SK-N-SH treated with all-trans-retinoic acid at 6 μM for 48 hours (cell line): ENCODE measurements at regions not wholly inside any gene's neighbourhood (a gene's known extent, or its start where the extent isn't known, plus 50 kb on each side); places are given as distances from the start of the nearest gene placed in this dataset.
"Not testable (repeated sequence)": the region's sequence is repeated elsewhere in the genome, so short reads cannot be mapped to it uniquely, and the experiment has no call there.

ENCODE experiments used
- ISL1 ChIP-seq: fragments of 250-450 bp; sonication (Bioruptor Pico); IDR thresholded peaks from 2 replicates; pipeline ENCODE4 v2.1.2; 2022; ENCODE audit warnings: mild to moderate bottlenecking, moderate library complexity
- PPARA ChIP-seq: fragments of 250-450 bp; sonication (Bioruptor Pico); IDR thresholded peaks from 2 replicates; pipeline ENCODE4 v1.5.0; 2020; ENCODE audit warnings: mild to moderate bottlenecking, borderline replicate concordance
- SNAI2 ChIP-seq: fragments of 250-450 bp; sonication (Bioruptor Pico); IDR thresholded peaks from 2 replicates; pipeline ENCODE4 v1.5.0; 2020; ENCODE audit warnings: mild to moderate bottlenecking, moderate library complexity
- TCF4 ChIP-seq: fragments of 250-450 bp; sonication (Bioruptor Pico); IDR thresholded peaks from 2 replicates; pipeline ENCODE4 v1.8.0; 2021; ENCODE audit warnings: mild to moderate bottlenecking, moderate library complexity, borderline replicate concordance
- ZFP3 ChIP-seq: fragments of 250-450 bp; sonication (Bioruptor Pico); IDR thresholded peaks from 2 replicates; pipeline ENCODE4 v1.5.0; 2020; ENCODE audit warnings: mild to moderate bottlenecking, moderate library complexity
- ZNF565 ChIP-seq: fragments of 450-650 bp; formaldehyde crosslinking; conservative IDR thresholded peaks from 2 replicates; pipeline ENCODE4 v1.5.0; 2020; ENCODE audit warnings: low read depth, mild to moderate bottlenecking, moderate library complexity
- ZNF70 ChIP-seq: fragments of 450-650 bp; formaldehyde crosslinking; IDR thresholded peaks from 2 replicates; pipeline ENCODE4 v1.5.0; 2020; ENCODE audit warnings: mild to moderate bottlenecking, moderate library complexity
- ZNF8 ChIP-seq: fragments of 450-650 bp; formaldehyde crosslinking; IDR thresholded peaks from 2 replicates; pipeline ENCODE4 v1.5.0; 2020; ENCODE audit warnings: mild to moderate bottlenecking, moderate library complexity
- TF ChIP-seq, protein P1 (sequence below): fragments of 250-450 bp; sonication (Bioruptor Pico); IDR thresholded peaks from 2 replicates; pipeline ENCODE4 v1.8.0; 2020; ENCODE audit warnings: mild to moderate bottlenecking, moderate library complexity, borderline replicate concordance
- TF ChIP-seq, protein P2 (sequence below): fragments of 250-450 bp; sonication (Bioruptor Pico); IDR thresholded peaks from 2 replicates; pipeline ENCODE4 v1.5.1; 2020; ENCODE audit warnings: low read depth, mild to moderate bottlenecking, moderate library complexity

DNA sequence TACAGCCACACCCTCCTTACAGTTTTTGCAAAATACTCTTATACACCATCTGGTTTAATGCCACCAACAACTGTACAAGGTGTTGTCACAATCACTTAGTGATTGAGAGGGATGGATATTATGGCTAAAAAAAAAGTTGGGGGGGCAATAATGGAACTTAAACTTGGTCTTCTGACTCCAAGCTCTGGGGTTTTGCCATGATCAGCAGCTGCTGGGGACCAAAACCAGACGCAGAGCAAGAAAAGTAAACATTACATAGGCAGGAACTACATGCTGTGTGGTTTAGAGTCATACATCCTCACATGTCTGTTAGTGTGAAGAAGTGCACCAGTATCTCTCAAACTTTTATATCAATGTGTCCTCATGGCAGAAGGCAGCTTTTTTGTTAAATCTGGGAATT is 152.4 kb downstream of the TBC1D2B start:
- TF ChIP-seq ZNF70, ISL1, ZNF565, TCF4, SNAI2, ZFP3, PPARA, ZNF8 (CRISPR knock-in tag): not testable (repeated sequence)
- TF ChIP-seq, protein P1, sequence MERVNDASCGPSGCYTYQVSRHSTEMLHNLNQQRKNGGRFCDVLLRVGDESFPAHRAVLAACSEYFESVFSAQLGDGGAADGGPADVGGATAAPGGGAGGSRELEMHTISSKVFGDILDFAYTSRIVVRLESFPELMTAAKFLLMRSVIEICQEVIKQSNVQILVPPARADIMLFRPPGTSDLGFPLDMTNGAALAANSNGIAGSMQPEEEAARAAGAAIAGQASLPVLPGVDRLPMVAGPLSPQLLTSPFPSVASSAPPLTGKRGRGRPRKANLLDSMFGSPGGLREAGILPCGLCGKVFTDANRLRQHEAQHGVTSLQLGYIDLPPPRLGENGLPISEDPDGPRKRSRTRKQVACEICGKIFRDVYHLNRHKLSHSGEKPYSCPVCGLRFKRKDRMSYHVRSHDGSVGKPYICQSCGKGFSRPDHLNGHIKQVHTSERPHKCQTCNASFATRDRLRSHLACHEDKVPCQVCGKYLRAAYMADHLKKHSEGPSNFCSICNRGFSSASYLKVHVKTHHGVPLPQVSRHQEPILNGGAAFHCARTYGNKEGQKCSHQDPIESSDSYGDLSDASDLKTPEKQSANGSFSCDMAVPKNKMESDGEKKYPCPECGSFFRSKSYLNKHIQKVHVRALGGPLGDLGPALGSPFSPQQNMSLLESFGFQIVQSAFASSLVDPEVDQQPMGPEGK = not testable (repeated sequence)
- TF ChIP-seq, protein P2, sequence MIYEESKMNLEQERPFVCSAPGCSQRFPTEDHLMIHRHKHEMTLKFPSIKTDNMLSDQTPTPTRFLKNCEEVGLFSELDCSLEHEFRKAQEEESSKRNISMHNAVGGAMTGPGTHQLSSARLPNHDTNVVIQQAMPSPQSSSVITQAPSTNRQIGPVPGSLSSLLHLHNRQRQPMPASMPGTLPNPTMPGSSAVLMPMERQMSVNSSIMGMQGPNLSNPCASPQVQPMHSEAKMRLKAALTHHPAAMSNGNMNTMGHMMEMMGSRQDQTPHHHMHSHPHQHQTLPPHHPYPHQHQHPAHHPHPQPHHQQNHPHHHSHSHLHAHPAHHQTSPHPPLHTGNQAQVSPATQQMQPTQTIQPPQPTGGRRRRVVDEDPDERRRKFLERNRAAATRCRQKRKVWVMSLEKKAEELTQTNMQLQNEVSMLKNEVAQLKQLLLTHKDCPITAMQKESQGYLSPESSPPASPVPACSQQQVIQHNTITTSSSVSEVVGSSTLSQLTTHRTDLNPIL (CRISPR knock-in tag) = not testable (repeated sequence)
